K562 (cell line): ENCODE measurements at regions not wholly inside any gene's neighbourhood (a gene's known extent, or its start where the extent isn't known, plus 50 kb on each side); places are given as distances from the start of the nearest gene placed in this dataset.

Experiments used
- ATAC-seq: fragments of 200-7000 bp; cut with Tn5 transposase; 3 replicates; pipeline ENCODE4 v1.9.1; 2020; ENCODE audit warnings: moderate library complexity
- BruUV-seq: library from RNA; stranded (reverse); fragments of 400-500 nt; replicated peaks from 2 replicates; lab custom pipeline; 2021; lab: Mats Ljungman, UMichigan
- CTCF ChIA-PET: fragments of 300-600 bp; formaldehyde crosslinking; extraction: SDS; loops from one replicate; lab custom pipeline; 2021; ENCODE audit warnings: low intra/inter-chr PET ratio; lab: Yijun Ruan, JAX
- POLR2A ChIA-PET: fragments of 300-600, 350-650 bp; sonication (Branson Sonifier 250); formaldehyde crosslinking; extraction: SDS; loops from one replicate; lab custom pipeline; 2021; ENCODE audit warnings: antibody characterized with exemption, inconsistent platforms; lab: Yijun Ruan, JAX
- DNase-seq, 4 experiments: peaks; one replicate each; pipeline versions ENCODE4 v3.0.0 to v3.0.0-alpha.2; 2011 to 2018; ENCODE audit warnings: low spot score in 3 of 4, mixed read lengths in 3 of 4; ENCODE audit errors: extremely low read depth in 1 of 4
- FAIRE-seq: peaks from 2 replicates; lab custom pipeline; 2011; peaks lifted over from hg19 to GRCh38; lab: Jason Lieb, UNC
- H2AFZ ChIP-seq: 2 replicates; pipeline ENCODE4 v1.6.0; 2011; ENCODE audit warnings: low read depth, low read length, control low read depth, inconsistent platforms
- H3K27ac ChIP-seq: fragments of 200-600 bp; 3 replicates; pipeline ENCODE4 v1.8.0; 2011; ENCODE audit warnings: low read depth, mild to moderate bottlenecking, control low read depth, inconsistent platforms, low read length, moderate library complexity, mixed read lengths; ENCODE audit errors: extremely low read depth
- H3K27me3 ChIP-seq, 2 experiments: fragments of 300-600 bp in 1 of 2; 2 replicates in 1 of 2; 3 replicates in 1 of 2; pipeline versions ENCODE4 v1.6.0 to v1.8.0; 2011; ENCODE audit warnings: inconsistent platforms in 2 of 2, low read length in 2 of 2, mild to moderate bottlenecking in 1 of 2, mixed read lengths in 1 of 2, moderate library complexity in 1 of 2; ENCODE audit not compliant: control insufficient read depth in 2 of 2, insufficient read depth in 2 of 2
- H3K36me3 ChIP-seq: fragments of 300-600 bp; 3 replicates; pipeline ENCODE4 v1.8.0; 2011; ENCODE audit warnings: mild to moderate bottlenecking, low read length, inconsistent platforms; ENCODE audit not compliant: control insufficient read depth, insufficient read depth
- H3K4me1 ChIP-seq, 2 experiments: fragments of 200-600 bp in 1 of 2; replicated peaks in 1 of 2; 2 replicates in 1 of 2; 3 replicates in 1 of 2; pipeline versions ENCODE4 v1.5.1 to v1.8.0; 2011; ENCODE audit warnings: inconsistent platforms in 2 of 2, low read length in 2 of 2, mild to moderate bottlenecking in 1 of 2, mixed read lengths in 1 of 2, moderate library complexity in 1 of 2; ENCODE audit not compliant: control insufficient read depth in 2 of 2, insufficient read depth in 2 of 2
- H3K4me2 ChIP-seq: 2 replicates; pipeline ENCODE4 v1.6.1; 2011; ENCODE audit warnings: low read length, control low read depth, inconsistent platforms, mixed read lengths; ENCODE audit not compliant: insufficient read depth
- H3K4me3 ChIP-seq: fragments of 200-600 bp; sonication (generic), shearing (Covaris generic); 2 replicates; pipeline ENCODE4 v1.5.1; 2016; ENCODE audit warnings: control low read depth, inconsistent platforms
- H3K79me2 ChIP-seq: fragments of 200-600 bp; 3 replicates; pipeline ENCODE4 v1.8.0; 2011; ENCODE audit warnings: low read length, inconsistent platforms; ENCODE audit not compliant: control insufficient read depth, insufficient read depth
- H3K9ac ChIP-seq, 2 experiments: 2 replicates each; pipeline versions ENCODE4 v1.6.0 to v1.6.1; 2011; ENCODE audit warnings: low read depth in 2 of 2, low read length in 2 of 2, control low read depth in 1 of 2, inconsistent platforms in 1 of 2, mild to moderate bottlenecking in 1 of 2, mixed read lengths in 1 of 2; ENCODE audit not compliant: insufficient read depth in 1 of 2
- H3K9me1 ChIP-seq: one replicate; pipeline ENCODE4 v1.6.0; 2011; ENCODE audit warnings: inconsistent platforms, mild to moderate bottlenecking, low read length, moderate library complexity; ENCODE audit not compliant: control insufficient read depth, insufficient read depth
- H3K9me3 ChIP-seq: replicated peaks from 2 replicates; pipeline ENCODE4 v1.5.1; 2011; ENCODE audit warnings: low read depth, low read length, inconsistent platforms; ENCODE audit not compliant: control insufficient read depth, insufficient read depth
- H4K20me1 ChIP-seq: replicated peaks from 2 replicates; pipeline ENCODE4 v1.6.1; 2011; ENCODE audit warnings: low read length, inconsistent platforms, mixed read lengths; ENCODE audit not compliant: control insufficient read depth, insufficient read depth
- ADNP ChIP-seq: fragments of 200-800 bp; sonication (Bioruptor generic); IDR thresholded peaks from 2 replicates; pipeline ENCODE4 v1.6.1; 2016; ENCODE audit warnings: missing genetic modification characterization, missing compliant biosample characterization
- CHD4 ChIP-seq: fragments of 200-600 bp; sonication (generic); IDR thresholded peaks from 3 replicates; pipeline ENCODE4 v1.6.1; 2012; ENCODE audit warnings: low read depth, mild to moderate bottlenecking, mixed read lengths, low read length, inconsistent platforms; ENCODE audit not compliant: insufficient read depth, insufficient replicate concordance, poor library complexity, severe bottlenecking
- CTBP1 ChIP-seq: fragments of 450-650 bp; IDR thresholded peaks from 2 replicates; pipeline ENCODE4 v1.6.1; 2016; ENCODE audit warnings: borderline replicate concordance
- GABPB1 ChIP-seq: sonication (generic); formaldehyde crosslinking; IDR thresholded peaks from 2 replicates; pipeline ENCODE4 v1.8.0; 2022; ENCODE audit warnings: mild to moderate bottlenecking, missing genetic modification reagents
- HMGXB4 ChIP-seq: sonication (generic); formaldehyde crosslinking; IDR thresholded peaks from 2 replicates; pipeline ENCODE4 v1.8.1; 2023; ENCODE audit warnings: mild to moderate bottlenecking, missing genetic modification reagents
- MBD1 ChIP-seq: fragments of 250-450 bp; sonication (Bioruptor Pico); IDR thresholded peaks from 2 replicates; pipeline ENCODE4 v1.8.0; 2022; ENCODE audit warnings: inconsistent platforms
- RFX5 ChIP-seq: IDR thresholded peaks from 2 replicates; pipeline ENCODE4 v1.6.1; 2011; ENCODE audit warnings: low read depth, mild to moderate bottlenecking, improper control_type of control experiment, low read length
- SAFB2 ChIP-seq: fragments of 200-400 bp; formaldehyde crosslinking; IDR thresholded peaks from 2 replicates; pipeline ENCODE4 v1.6.1; 2018; ENCODE audit warnings: borderline replicate concordance, low read length, low read depth, moderate library complexity; ENCODE audit not compliant: severe bottlenecking
- TAF1 ChIP-seq: IDR thresholded peaks from 2 replicates; pipeline ENCODE4 v1.6.1; 2011; ENCODE audit warnings: mild to moderate bottlenecking, low read length, moderate library complexity; ENCODE audit not compliant: insufficient read depth, control insufficient read depth, severe bottlenecking; ENCODE audit errors: extremely low read depth
- ZNF77 ChIP-seq: fragments of 250-450 bp; sonication (Bioruptor Pico); IDR thresholded peaks from 2 replicates; pipeline ENCODE4 v1.5.0; 2020
- WGBS: fragments of 100-300 bp; shearing (Covaris generic); methylation state at CpG from one replicate; pipeline ENCODE4 v1.1.6; 2016; ENCODE audit warnings: low coverage, mixed read lengths; ENCODE audit not compliant: insufficient coverage; ENCODE audit errors: missing lambda C conversion rate; 5-methylcytosine and 5-hydroxymethylcytosine counted together
- in situ Hi-C: fragments of 300-500 bp; cut with MboI; formaldehyde crosslinking; loops from 4 replicates; pipeline ENCODE4 v1.15.0; 2018; ENCODE audit warnings: inconsistent platforms, mixed read lengths
- intact Hi-C: fragments of 100-400 bp; cut with micrococcal nuclease; formaldehyde crosslinking; loops from 2 replicates; pipeline ENCODE4 v1.14.2; 2022

GRCh38 chr10:80794994-80795393 is 257.3 kb downstream of the SH2D4B start:
- TF ChIP-seq HMGXB4 (CRISPR knock-in tag) (no peak), CHD4 (no peak), CTBP1 (no peak), SAFB2 (no peak), ADNP (no peak), ZNF77 (no peak), GABPB1 (CRISPR knock-in tag) (no peak), RFX5 (no peak), MBD1 (CRISPR knock-in tag) (no peak), TAF1 (no peak)
- TF ChIP-seq, all 486 proteins: peak for 0
- ATAC-seq, result no peak
- no peak for DNase-seq

More at GRCh38 chr10:80794994-80795393, 257.3 kb downstream of the SH2D4B start:
- Histone ChIP-seq H3K4me3 (no peak overlapping the region), H3K36me3 (no peaks in the 10 kb centered on the region), H3K79me2 (no peaks in the 10 kb centered on the region), H3K27ac (no peak overlapping the region), H3K9ac (no peak overlapping the region), H4K20me1 (no peaks in the 10 kb centered on the region), H3K4me2 (no peak overlapping the region), H3K9me1 (no peaks in the 10 kb centered on the region), H3K4me1 (no peaks in the 10 kb centered on the region), H3K27me3 (no peaks in the 10 kb centered on the region), H3K9me3 (no peaks in the 10 kb centered on the region), H2AFZ (no peak overlapping the region)
- in situ Hi-C loops, result no loop called here
- 30% methylated on average over 3 of the region's 3 CpGs for WGBS
- no TSS peak for BruUV-seq
- ChIA-PET POLR2A (interaction anchor here (0.6 kb wide), 1 partner anchor 20 kb away, joined by 5 read pairs; no protein-coding TSS in a partner anchor), CTCF (no interaction called here)
- FAIRE-seq, result no peak
- intact Hi-C loops, result no loop called here
